D721Med (cell line): ENCODE measurements at regions not wholly inside any gene's neighbourhood (a gene's known extent, or its start where the extent isn't known, plus 50 kb on each side); places are given as distances from the start of the nearest gene placed in this dataset.

Experiments
- DNase-seq: peaks from one replicate; pipeline ENCODE4 v3.0.0; 2011; ENCODE audit warnings: low spot score; ENCODE audit not compliant: insufficient read length
- FAIRE-seq: peaks from 2 replicates; lab custom pipeline; 2011; peaks lifted over from hg19 to GRCh38; lab: Jason Lieb, UNC
- CTCF ChIP-seq: IDR thresholded peaks from 2 replicates; pipeline ENCODE4 v1.5.1; 2012; ENCODE audit warnings: mild to moderate bottlenecking, control low read depth; ENCODE audit not compliant: insufficient read depth; ENCODE audit errors: missing control alignments

GRCh38 chr9:108245331-108245730, 610.5 kb downstream of the ACTL7B start:
- TF ChIP-seq CTCF: no peak
- FAIRE-seq: no peak
- no peak for DNase-seq

- FAIRE-seq (no peak), DNase-seq (no peak)
- no peak for TF ChIP-seq CTCF
Measured at GRCh38 chr9:108244686-108245085, 611.1 kb downstream of the ACTL7B start.

GRCh38 chr9:108241384-108242073, 614.3 kb downstream of the ACTL7B start:
- no peak for DNase-seq
- FAIRE-seq: no peak
- TF ChIP-seq CTCF: no peak

- FAIRE-seq (no peak), DNase-seq (no peak)
- TF ChIP-seq CTCF: no peak
Measured at GRCh38 chr9:108239696-108240321, 616.0 kb downstream of the ACTL7B start.

- no peak for FAIRE-seq
- no peak for DNase-seq
- no peak for TF ChIP-seq CTCF
Measured at GRCh38 chr9:108235609-108236008, 620.2 kb downstream of the ACTL7B start.

- FAIRE-seq (no peak), DNase-seq (no peak)
- no peak for TF ChIP-seq CTCF
Measured at GRCh38 chr9:108234811-108235210, 621.0 kb downstream of the ACTL7B start.
